ENCODE measurements at regions not wholly inside any gene's neighbourhood (a gene's known extent, or its start where the extent isn't known, plus 50 kb on each side); places are given as distances from the start of the nearest gene placed in this dataset.

GRCh38 chr1:80245813-80246212 is 1239.3 kb upstream of the ADGRL4 start:
- CTCF ChIA-PET (ENCODE audit: low intra/inter-chr PET ratio, low total read pairs) = no interaction called here
- in situ Hi-C loops (cut with HindIII; ENCODE audit: extremely low pct_ligation_motif_present, low pct_unique_long_range_greater_than_20kb) = no loop called here
- H3K4me1 ChIP-seq (ENCODE audit: insufficient read depth, low read length) = no peaks in the 10 kb centered on the region
- TF ChIP-seq BCLAF1 (IDR thresholded peaks at IDR 0.05) (no peak), ZNF318 (CRISPR knock-in tag; IDR thresholded peaks at IDR 0.05) (no peak)
- H4K20me1 ChIP-seq (ENCODE audit: insufficient read depth, low read length) = no peaks in the 10 kb centered on the region
- intact Hi-C loops (cut with micrococcal nuclease; ENCODE audit: unreplicated experiment) = no loop called here
- no peaks in the 10 kb centered on the region for H3K36me3 ChIP-seq (replicated peaks in 1 of 2; ENCODE audit: control insufficient read depth in 1 of 2, insufficient read depth in 2 of 2, low read length in 2 of 2)
- H3K27me3 ChIP-seq (ENCODE audit: control insufficient read depth in 1 of 2, insufficient read depth in 2 of 2, low read length in 2 of 2) = no peaks in the 10 kb centered on the region
- DNase-seq (ENCODE audit: low spot score) (no peak), FAIRE-seq (no peak), ATAC-seq (no peak)
- BruUV-seq (replicated peaks) = no TSS peak
- H3K4me3 ChIP-seq (replicated peaks in 1 of 3; ENCODE audit: insufficient read depth in 1 of 3, low read depth in 2 of 3, low read length in 3 of 3) = no peak overlapping the region
- no peak overlapping the region for H3K9ac ChIP-seq (ENCODE audit: insufficient read depth, low read depth, low read length)
- H2AFZ ChIP-seq (ENCODE audit: low read length) = no peak overlapping the region
- no peak overlapping the region for H3K4me2 ChIP-seq (ENCODE audit: low read depth, low read length)
- no peaks in the 10 kb centered on the region for H3K79me2 ChIP-seq (ENCODE audit: insufficient read depth, low read length)
- peaks cover 79% of the 10 kb centered on the region for H3K9me3 ChIP-seq (ENCODE audit: low read length)
- POLR2A ChIA-PET = no interaction called here
- WGBS (ENCODE audit: low lambda C conversion rate) = 5% methylated on average over 2 of the region's 2 CpGs
- H3K27ac ChIP-seq (ENCODE audit: extremely low read length, insufficient read depth, low read length) = no peak overlapping the region

Measured in HepG2 (cell line).